ENCODE measurements at regions not wholly inside any gene's neighbourhood (a gene's known extent, or its start where the extent isn't known, plus 50 kb on each side); places are given as distances from the start of the nearest gene placed in this dataset.

DNA sequence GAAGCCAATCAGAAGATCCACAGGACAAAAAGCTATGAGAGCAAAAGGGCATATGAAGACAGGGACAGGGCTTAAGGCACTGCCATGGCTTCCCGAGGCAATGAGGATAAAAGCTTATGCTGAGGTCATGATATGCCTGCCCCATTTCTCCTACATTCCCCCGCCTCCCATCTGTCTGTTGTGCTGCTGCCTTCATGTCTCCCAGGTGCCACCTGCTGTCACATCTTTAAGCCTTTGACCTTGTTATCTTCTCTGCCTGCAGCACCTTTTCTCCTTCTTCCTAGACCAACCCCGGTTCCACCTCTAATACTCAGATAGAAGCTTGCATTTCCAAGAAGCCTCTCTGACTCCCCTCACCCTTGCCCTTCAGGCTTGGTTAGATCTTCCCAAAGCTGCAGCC lies 213.8 kb downstream of the ARRDC4 start:
- TF ChIP-seq, protein P1, sequence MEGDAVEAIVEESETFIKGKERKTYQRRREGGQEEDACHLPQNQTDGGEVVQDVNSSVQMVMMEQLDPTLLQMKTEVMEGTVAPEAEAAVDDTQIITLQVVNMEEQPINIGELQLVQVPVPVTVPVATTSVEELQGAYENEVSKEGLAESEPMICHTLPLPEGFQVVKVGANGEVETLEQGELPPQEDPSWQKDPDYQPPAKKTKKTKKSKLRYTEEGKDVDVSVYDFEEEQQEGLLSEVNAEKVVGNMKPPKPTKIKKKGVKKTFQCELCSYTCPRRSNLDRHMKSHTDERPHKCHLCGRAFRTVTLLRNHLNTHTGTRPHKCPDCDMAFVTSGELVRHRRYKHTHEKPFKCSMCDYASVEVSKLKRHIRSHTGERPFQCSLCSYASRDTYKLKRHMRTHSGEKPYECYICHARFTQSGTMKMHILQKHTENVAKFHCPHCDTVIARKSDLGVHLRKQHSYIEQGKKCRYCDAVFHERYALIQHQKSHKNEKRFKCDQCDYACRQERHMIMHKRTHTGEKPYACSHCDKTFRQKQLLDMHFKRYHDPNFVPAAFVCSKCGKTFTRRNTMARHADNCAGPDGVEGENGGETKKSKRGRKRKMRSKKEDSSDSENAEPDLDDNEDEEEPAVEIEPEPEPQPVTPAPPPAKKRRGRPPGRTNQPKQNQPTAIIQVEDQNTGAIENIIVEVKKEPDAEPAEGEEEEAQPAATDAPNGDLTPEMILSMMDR (IDR thresholded peaks at IDR 0.05; ENCODE audit: low read depth, low read length): no peak
- no peak for TF ChIP-seq POLR2A (IDR thresholded peaks at IDR 0.05; ENCODE audit: extremely low read depth, insufficient read length)
- TF ChIP-seq, protein P2, sequence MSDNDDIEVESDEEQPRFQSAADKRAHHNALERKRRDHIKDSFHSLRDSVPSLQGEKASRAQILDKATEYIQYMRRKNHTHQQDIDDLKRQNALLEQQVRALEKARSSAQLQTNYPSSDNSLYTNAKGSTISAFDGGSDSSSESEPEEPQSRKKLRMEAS (IDR thresholded peaks at IDR 0.05; ENCODE audit: low read depth, low read length): no peak

Data from NB4 (cell line).